ENCODE measurements at regions not wholly inside any gene's neighbourhood (a gene's known extent, or its start where the extent isn't known, plus 50 kb on each side); places are given as distances from the start of the nearest gene placed in this dataset.
"Not testable (repeated sequence)": the region's sequence is repeated elsewhere in the genome, so short reads cannot be mapped to it uniquely, and the experiment has no call there.

DNA sequence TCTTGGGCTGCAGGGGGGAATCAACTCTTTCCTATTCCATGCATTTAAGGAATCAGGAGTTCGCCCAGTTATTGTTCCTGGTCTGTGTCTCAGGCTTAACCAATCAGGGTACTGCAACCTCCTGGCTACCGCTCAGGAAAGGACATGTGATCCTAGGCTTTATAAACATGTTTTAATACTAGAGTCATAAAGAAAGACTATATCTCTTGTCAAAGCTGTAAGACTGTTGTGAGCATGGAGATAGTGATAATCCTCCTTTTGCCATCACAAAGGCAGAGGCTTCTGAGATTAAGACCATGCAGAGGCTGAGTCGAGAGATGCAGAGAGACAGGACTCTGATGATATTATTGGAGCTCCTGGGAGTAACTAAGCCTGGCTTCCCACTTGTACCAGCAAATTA lies 137.0 kb downstream of the YIPF5 start:
- H3K4me1 ChIP-seq = no peaks in the 10 kb centered on the region
- no peaks in the 10 kb centered on the region for H3K9me3 ChIP-seq
- no peak for TF ChIP-seq POLR2A (IDR thresholded peaks at IDR 0.05)
- TF ChIP-seq, protein P1, sequence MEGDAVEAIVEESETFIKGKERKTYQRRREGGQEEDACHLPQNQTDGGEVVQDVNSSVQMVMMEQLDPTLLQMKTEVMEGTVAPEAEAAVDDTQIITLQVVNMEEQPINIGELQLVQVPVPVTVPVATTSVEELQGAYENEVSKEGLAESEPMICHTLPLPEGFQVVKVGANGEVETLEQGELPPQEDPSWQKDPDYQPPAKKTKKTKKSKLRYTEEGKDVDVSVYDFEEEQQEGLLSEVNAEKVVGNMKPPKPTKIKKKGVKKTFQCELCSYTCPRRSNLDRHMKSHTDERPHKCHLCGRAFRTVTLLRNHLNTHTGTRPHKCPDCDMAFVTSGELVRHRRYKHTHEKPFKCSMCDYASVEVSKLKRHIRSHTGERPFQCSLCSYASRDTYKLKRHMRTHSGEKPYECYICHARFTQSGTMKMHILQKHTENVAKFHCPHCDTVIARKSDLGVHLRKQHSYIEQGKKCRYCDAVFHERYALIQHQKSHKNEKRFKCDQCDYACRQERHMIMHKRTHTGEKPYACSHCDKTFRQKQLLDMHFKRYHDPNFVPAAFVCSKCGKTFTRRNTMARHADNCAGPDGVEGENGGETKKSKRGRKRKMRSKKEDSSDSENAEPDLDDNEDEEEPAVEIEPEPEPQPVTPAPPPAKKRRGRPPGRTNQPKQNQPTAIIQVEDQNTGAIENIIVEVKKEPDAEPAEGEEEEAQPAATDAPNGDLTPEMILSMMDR (IDR thresholded peaks at IDR 0.05) = no peak
- no peaks in the 10 kb centered on the region for H3K36me3 ChIP-seq
- no peak overlapping the region for H3K27ac ChIP-seq
- H3K4me3 ChIP-seq = no peak overlapping the region
- DNase-seq = no peak
- no peaks in the 10 kb centered on the region for H3K27me3 ChIP-seq

DNA sequence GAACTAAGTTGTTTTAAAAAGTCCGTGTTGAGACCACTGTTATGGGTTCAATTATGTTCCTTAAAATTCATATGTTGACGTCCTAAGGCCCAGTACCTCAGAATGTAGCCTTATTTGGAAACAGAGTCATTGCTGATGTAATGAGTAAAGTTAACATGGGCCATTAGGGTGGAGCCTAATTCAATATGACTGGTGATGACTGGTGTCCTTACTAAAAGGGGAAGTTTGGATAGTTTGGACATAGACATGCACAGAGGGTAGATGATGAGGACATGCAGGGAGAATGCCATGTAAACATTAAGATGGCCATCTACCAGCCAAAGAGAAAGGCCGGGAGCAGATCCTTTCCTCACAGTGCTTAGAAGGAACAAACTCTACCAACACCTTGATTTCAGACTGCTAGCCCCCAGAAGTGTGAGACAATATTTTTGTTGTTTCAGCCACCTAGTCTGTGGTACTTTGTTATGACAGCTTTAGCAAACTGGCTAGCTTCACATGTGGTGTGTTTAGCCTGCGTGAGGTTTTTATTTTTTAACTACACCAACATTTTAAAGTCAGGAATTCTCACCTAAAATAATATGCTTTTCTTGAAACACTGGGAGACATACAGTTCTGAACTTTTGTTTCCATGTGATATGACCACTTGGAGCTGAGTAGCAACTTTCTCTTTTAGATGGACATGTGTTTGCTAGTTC lies 135.3 kb downstream of the YIPF5 start:
- Histone ChIP-seq H3K36me3 (no peaks in the 10 kb centered on the region), H3K27ac (no peak overlapping the region), H3K4me1 (no peaks in the 10 kb centered on the region), H3K27me3 (no peaks in the 10 kb centered on the region), H3K9me3 (no peaks in the 10 kb centered on the region), H3K4me3 (no peak overlapping the region)
- no peak for DNase-seq
- no peak for TF ChIP-seq POLR2A (IDR thresholded peaks at IDR 0.05)

DNA sequence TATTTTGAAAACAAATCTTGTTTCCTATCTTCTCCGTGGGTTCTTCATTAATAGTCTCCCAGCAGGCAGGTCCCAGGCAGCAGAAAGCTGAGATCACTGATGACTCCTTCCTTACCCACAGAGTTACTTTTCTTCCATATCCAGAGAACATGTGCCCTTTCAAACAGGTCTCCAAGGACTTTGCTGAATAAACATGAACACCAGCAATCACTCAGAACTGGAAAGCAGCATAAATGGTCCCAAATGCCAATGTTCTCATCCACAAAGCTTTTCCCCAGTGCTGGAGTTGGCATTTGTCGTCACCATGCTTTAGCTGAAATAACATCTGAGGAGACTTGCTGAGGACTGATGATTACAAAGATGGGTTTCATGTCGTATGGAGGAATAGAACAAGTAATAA lies 134.0 kb downstream of the YIPF5 start:
- H3K4me1 ChIP-seq = no peaks in the 10 kb centered on the region
- no peak overlapping the region for H3K27ac ChIP-seq
- H3K9me3 ChIP-seq = no peaks in the 10 kb centered on the region
- no peaks in the 10 kb centered on the region for H3K36me3 ChIP-seq
- TF ChIP-seq POLR2A (IDR thresholded peaks at IDR 0.05) = no peak
- TF ChIP-seq, protein P1 (IDR thresholded peaks at IDR 0.05) = no peak
- no peak for DNase-seq
- H3K4me3 ChIP-seq = no peak overlapping the region
- no peaks in the 10 kb centered on the region for H3K27me3 ChIP-seq

DNA sequence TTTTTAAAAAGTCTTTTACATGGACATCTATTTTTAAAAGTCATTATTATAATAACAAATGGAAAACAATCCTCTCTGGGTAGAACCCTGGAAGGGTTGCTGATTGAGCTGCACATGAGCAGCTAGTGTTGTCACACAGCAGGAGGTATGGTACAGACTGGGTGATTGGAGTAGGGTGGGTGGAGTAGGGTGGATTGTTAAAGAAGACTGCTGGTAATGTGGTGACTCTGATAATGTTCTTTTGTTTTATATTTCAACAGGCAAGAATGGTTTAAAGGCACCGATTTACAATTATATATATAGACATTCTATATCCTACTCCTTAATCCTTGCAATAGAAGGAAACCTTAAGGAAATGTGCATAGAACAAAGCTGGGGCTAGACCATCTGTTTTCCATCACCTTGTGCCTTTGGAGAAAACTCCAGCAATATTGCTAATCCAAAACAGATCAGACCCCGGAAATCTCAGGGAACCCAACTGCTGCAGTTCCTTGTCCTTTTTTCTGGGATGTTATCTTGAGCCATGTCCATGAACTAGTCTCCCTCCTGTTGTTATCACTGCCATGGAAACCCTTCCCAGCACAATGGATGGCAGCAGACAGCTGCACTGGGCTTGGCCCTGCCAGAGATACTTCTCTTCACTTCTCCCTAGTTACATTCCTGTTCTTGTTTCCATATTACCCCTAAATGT lies 129.7 kb downstream of the YIPF5 start:
- TF ChIP-seq, protein P1 (IDR thresholded peaks at IDR 0.05) = no peak
- no peak for TF ChIP-seq POLR2A (IDR thresholded peaks at IDR 0.05)
- no peak for DNase-seq
- no peak overlapping the region for H3K4me3 ChIP-seq
- H3K9me3 ChIP-seq = no peaks in the 10 kb centered on the region
- H3K27me3 ChIP-seq = no peaks in the 10 kb centered on the region
- no peaks in the 10 kb centered on the region for H3K4me1 ChIP-seq
- no peaks in the 10 kb centered on the region for H3K36me3 ChIP-seq
- H3K27ac ChIP-seq = no peak overlapping the region

DNA sequence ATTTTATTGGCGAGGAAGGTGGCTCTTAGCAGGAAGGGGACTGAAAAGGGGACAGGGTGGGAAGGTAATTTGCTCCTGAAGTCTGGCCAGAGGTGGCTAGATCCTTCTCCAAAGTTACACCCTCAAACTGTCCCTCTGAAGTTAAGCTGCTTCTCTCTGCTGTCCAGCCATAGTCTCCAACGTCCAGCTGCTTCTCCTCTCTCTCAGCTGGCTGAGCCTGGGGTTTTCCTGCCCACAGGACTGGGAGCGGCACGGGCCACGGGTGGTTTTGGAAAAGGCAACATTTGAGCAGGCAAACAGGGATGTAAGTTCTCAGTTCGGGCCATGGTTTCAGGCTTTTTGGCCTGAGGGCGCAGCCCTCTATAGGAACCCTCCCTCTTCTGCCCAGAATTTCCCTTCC lies 128.3 kb downstream of the YIPF5 start:
- Histone ChIP-seq H3K4me1 (no peaks in the 10 kb centered on the region), H3K27ac (no peak overlapping the region), H3K36me3 (no peaks in the 10 kb centered on the region), H3K4me3 (no peak overlapping the region), H3K9me3 (no peaks in the 10 kb centered on the region), H3K27me3 (no peaks in the 10 kb centered on the region)
- no peak for DNase-seq
- TF ChIP-seq, protein P1 (IDR thresholded peaks at IDR 0.05) = no peak
- no peak for TF ChIP-seq POLR2A (IDR thresholded peaks at IDR 0.05)

GRCh38 chr5:144048259-144048856 lies 122.1 kb downstream of the YIPF5 start:
- Histone ChIP-seq H3K4me3 (no peak overlapping the region), H3K9me3 (no peaks in the 10 kb centered on the region), H3K36me3 (no peaks in the 10 kb centered on the region), H3K27me3 (no peaks in the 10 kb centered on the region), H3K4me1 (no peaks in the 10 kb centered on the region), H3K27ac (no peak overlapping the region)
- TF ChIP-seq, protein P1 (IDR thresholded peaks at IDR 0.05) = no peak
- TF ChIP-seq POLR2A (IDR thresholded peaks at IDR 0.05) = no peak
- no peak for DNase-seq

GRCh38 chr5:144055391-144055790 lies 115.1 kb downstream of the YIPF5 start:
- not testable (repeated sequence) for DNase-seq, H3K27ac ChIP-seq, H3K36me3 ChIP-seq, H3K4me1 ChIP-seq, H3K27me3 ChIP-seq, H3K4me3 ChIP-seq, H3K9me3 ChIP-seq

GRCh38 chr5:144060091-144060490 lies 110.4 kb downstream of the YIPF5 start:
- DNase-seq, H3K9me3 ChIP-seq, H3K36me3 ChIP-seq, H3K27ac ChIP-seq, H3K4me1 ChIP-seq, H3K4me3 ChIP-seq, H3K27me3 ChIP-seq: not testable (repeated sequence)
